ENCODE measurements at regions not wholly inside any gene's neighbourhood (a gene's known extent, or its start where the extent isn't known, plus 50 kb on each side); places are given as distances from the start of the nearest gene placed in this dataset.

DNA sequence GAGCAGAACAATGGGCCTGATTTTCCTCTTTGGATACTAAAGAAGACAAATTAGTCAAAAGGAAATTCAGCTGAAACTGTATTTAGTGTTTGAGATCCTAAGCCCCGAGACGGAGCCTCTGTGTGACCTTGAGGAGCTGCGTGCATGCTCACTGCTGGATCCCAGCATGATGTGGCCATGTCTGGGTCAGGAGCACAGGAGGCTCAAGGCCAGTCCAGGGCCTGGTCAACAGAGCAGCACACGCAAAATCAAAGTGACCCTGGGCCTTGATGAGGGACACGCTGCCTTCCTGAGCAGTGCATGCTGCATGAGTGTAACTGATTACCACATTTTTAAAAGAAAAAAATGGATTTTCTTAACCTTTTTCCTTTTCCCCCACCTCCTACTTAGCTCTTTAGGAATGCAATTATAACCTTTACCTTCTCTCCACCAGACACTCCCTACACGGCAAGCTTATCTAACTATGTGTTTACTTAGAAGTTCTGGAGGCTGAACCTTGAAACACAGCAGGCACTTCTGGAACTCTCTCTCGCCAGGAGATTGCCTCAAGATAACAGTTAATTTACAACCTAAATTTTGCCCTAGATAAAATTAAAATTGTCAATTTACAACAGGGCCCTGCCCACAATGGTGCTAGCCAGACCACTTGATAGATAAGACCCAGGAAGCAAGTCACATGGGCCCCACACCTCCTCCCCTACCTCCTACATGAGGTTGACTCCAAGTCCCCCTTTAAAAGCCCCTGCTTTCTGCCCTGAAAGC is 144.6 kb downstream of the LRIG2 start:
- DNase-seq (ENCODE audit: low spot score), result no peak
- intact Hi-C loops (cut with DNase I), result no loop called here

DNA sequence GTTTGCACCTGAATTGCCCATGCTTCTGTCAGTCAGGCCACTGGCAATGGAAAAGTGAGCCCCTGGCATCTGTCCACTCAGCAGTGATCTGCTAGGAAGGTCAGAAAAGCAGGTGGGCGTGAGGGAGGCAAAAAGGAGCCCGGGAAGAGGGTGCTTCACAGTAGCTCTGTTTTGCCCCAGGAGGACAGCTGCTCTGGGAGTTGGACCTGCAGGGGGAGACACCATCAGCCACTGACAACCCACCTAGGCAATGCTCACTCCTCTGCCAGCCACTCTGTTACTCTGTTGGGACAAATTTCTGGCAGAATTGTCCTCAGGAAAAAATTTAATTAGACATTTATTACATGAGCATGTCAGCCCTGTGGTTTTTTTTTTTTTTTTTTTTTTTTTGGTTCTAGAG is 146.4 kb downstream of the LRIG2 start:
- intact Hi-C loops (cut with DNase I), result no loop called here
- DNase-seq (ENCODE audit: low spot score), result no peak

DNA sequence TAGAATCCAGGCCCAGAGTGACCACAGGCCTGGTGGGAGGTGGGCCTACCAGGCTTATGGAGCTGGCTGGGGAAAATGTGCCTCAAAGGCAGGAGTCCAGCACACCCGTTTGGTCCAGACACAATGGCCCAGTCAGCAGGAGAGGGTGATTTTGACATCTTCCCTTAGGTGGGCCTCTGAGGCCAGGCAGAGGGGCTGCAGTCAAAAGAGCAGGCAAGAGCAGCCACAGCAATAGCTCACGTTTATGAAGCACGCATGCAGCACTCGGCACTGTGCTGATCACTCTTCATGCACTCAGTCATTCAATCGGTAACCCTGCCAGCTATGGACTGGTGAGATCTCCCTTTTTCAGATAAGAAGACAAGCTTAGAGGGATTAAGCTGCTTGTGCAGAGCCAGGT is 146.8 kb downstream of the LRIG2 start:
- no peak for DNase-seq (ENCODE audit: low spot score)
- intact Hi-C loops (cut with DNase I), result no loop called here

DNA sequence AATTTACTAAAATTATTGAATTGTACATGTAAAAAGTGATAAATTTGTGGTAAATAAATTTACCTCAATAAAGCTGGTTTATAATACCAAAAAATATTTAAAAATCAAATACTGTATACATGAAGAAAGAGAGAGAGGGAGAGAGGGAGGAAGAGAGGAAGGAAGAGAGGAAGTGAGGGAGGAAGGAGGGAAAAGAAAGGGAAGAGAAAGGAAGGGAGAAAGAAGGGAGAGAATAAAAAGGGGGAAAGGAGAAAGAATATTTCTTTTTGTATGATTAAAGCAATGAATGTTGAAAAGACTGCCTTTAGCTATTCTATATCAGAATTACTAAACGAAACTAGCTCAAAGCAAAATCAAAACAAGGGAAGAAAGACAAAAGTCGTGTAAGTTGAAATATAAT is 150.0 kb downstream of the LRIG2 start:
- intact Hi-C loops (cut with DNase I), result no loop called here
- no peak for DNase-seq (ENCODE audit: low spot score)

DNA sequence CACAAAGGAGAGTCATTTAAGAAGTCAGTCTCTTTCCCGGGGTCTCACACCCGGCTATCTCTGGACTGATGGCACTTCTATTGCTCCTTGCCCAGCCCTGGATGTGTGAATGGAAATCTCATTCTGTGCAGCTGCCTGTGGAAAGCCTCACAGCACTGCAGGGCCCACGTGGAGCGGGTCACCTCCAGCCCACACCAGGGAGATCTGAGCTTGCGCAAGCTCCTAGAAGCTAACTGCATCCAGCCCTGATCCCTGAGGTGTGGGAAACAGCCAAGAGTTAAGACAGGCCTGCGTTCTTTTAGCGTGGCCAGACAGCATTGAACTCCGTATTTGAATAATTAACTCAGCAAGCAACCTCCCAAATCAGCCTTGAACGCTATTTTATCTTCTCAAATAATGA is 150.5 kb downstream of the LRIG2 start:
- no peak for DNase-seq (ENCODE audit: low spot score)
- intact Hi-C loops (cut with DNase I), result no loop called here

DNA sequence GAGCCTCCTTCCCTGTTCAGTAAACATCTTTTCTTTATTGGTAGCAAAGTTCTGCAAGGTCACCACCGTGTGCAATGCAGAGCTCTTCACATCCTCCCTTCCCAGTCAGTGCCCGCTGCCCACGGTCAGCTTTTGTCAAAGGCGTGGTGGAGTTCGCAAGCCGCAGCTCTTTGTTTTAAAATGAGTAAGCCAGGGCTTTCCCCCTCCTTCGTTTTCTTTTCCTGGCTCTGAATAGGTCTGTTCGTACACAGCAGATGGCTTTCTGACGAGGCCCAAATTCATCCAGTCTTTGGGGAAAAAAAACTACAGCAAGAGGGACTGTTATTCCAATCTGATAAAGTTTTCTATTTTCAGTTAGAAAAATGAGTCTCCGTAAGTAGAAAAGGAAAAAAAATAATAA is 153.2 kb downstream of the LRIG2 start:
- intact Hi-C loops (cut with DNase I), result no loop called here
- no peak for DNase-seq (ENCODE audit: low spot score)

DNA sequence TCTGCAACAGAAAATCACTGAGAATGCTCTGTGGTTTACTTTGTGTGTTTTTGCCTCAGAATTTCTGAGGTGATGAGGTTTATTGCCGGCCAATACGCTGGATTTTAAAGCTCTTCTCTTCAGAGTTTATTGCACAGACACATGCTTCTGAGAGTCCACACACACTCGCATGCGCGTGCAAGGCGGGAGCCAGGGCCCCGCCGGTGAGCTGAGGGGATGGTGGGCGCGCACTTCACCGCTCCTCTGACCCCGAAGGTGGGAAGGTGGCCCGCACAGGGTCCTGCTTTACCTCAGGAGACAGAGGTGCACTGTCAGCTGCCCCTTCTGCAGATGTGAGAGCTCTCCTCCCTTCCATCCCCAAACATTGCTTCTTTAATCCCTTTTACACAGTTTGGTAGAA is 158.4 kb upstream of the MAGI3 start:
- intact Hi-C loops (cut with DNase I), result no loop called here
- no peak for DNase-seq (ENCODE audit: low spot score)

DNA sequence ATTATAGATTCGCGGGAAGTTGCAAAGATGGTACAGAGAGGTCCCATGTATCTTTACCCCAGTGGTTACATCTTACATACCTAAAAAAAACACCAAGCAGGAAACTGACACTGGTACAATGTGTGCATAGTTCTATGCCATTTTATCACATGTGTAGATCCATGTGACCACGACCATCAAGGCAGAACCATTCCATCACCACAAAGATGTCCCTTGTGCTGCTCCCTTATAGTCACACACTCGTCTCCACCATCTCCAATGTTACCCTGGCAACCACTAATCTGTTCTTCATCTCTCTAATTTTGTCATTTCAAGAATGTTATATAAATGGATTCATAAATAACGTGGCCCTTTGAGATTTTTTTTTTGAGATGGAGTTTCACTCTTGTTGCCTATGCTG is 156.9 kb upstream of the MAGI3 start:
- no peak for DNase-seq (ENCODE audit: low spot score)
- intact Hi-C loops (cut with DNase I), result no loop called here

DNA sequence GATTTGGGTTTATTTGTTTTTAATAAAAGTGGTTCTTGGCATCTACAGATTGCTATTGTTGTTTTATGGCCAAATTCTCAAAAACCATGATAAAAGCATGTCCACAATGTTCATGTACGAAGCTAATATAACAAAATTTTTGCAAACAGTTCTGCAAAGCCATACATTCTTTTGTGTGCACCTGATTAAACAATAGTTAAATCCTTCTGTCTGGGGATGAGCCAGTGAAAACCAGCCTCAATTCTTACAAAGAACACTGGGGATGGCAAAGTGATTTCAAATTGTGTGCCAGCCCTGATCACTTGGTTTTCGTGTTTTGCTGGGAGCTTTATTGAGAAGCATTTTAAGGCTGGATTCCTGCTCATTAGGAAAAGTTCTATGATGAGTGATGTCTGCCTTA is 149.1 kb upstream of the MAGI3 start:
- DNase-seq (ENCODE audit: low spot score), result no peak
- intact Hi-C loops (cut with DNase I), result no loop called here

DNA sequence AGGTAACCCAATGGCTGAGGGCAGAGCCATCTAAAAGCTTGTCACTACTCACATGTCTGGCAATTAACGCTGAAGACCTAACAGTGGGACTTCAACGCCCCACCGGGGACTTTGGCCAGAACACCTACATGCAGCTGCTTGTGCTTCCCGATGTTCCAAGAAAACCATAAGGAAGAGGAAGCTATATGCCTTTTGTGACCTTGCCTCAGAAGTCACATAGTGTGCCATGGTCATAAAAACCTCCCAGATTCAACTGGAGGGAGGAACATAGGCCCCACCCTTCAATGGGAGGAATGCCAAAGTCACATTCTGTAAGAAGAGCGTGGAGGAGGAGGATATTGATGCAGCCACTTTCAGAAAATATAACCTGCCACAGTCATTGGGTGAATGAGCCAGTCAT is 147.8 kb upstream of the MAGI3 start:
- no peak for DNase-seq (ENCODE audit: low spot score)
- intact Hi-C loops (cut with DNase I), result no loop called here

DNA sequence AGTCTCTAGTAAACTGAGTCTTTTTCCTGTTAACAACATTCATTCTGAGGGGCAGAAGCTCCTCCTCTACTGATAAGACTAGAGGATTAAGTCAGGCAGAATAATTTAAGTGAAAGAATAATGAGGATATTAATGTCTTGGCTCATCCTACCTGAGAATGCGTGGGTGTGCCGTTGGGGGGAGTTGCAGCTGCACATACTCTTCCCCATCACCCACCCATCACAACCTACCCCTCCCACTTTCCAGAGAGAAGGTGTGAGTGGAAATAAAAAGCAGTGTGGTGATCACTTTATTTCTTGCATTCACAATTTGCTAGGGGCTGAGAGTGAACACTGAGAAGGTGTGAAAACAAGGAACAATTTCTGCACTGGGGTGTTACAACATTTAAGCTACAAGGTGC is 146.8 kb upstream of the MAGI3 start:
- DNase-seq (ENCODE audit: low spot score), result no peak
- intact Hi-C loops (cut with DNase I), result no loop called here

DNA sequence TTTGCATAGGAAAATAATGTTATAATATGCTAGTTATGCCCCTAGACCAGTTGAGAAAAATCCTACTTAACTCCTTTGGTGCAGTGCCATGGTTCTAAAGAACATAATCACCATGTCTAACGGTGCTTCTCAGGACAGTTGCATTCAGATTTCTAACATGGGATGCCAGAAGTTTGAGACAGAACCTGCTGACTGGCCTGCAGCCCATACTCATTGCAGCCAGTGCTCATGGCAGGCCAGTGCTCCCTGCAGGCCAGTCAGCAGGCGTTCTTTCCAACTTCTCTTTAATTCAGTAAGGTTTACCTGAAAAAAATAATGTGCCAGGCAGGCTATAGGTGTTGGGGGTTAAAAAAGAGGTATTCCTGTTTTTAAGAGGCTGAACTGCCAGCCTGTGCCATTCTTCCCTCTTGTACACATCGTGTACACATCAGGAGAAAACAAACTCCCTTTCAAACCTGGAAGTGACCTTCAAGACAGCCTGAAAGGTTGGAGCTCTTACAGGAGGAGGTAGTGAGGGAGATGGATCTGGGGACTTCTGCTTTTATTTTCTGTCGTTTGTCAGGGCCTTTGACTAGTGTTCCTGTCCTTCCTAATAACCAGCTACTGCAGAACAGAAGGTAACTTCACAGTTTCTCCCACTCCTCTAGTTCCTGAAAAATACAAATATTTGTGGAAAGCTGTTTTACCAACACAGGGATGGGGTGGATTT is 146.0 kb upstream of the MAGI3 start:
- intact Hi-C loops (cut with DNase I), result loop anchor here in 1 of 2 donors (2.0 kb wide), 1 partner anchor 45 kb away; no protein-coding TSS in a partner anchor
- DNase-seq (ENCODE audit: low spot score), result no peak

DNA sequence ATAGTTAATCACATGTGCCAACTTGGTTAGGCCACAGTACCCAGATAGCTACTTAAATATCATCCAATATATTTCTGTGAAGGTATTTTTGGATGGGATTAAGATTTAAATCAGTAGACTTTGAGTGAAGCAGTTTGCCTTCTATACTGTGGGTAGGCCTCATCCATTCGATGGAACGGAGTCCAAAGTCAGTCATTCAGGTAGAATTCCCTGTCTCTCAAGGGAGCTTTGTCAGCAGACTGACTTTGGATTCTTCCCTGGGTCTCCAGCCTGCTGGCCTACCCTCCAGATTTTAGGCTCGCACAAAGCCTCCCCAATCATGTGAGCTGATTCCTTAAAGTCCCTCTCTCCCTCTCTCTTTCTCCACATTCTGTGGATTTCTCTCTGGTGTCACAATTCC is 145.1 kb upstream of the MAGI3 start:
- no peak for DNase-seq (ENCODE audit: low spot score)
- intact Hi-C loops (cut with DNase I), result loop anchor here in 1 of 2 donors (2.0 kb wide), 1 partner anchor 44 kb away; no protein-coding TSS in a partner anchor

DNA sequence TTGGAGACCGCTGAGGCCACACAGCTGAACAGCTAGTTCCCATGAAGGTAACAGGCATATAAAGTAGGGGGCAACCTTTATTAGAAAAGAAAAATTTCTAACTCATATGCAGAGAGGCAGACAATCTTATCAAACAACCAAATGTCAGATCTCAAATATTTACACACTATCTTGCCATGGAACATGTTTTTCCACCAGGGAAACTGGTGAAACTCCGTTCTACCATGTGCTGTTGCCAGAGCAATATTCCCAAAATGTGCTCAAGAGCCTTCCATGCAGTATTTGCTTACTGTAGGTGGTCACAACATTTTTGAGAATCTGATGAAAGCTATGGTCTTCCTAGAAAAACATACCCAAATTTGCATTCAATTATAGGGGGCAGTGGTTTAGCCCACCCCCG is 143.4 kb upstream of the MAGI3 start:
- intact Hi-C loops (cut with DNase I), result no loop called here
- no peak for DNase-seq (ENCODE audit: low spot score)

DNA sequence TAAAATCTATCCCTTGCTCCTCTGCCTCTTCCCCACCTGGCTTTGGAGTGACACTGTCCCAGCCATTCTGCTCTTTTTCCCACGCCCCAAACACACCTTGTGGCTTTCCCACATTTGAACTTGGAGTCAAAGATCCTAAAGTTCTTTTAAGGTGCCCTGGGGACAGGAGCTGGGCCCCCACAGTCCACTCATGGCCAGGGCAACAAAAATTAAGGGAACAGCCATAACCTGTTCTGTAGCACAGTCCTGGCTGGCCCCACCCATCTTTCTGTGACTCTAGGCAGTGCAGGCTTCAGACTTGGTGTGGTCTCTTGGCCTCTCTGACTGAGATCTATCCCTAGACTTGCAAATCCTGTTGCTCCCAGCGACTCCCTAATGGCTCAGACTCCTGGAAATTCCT is 143.0 kb upstream of the MAGI3 start:
- no peak for DNase-seq (ENCODE audit: low spot score)
- intact Hi-C loops (cut with DNase I), result no loop called here

DNA sequence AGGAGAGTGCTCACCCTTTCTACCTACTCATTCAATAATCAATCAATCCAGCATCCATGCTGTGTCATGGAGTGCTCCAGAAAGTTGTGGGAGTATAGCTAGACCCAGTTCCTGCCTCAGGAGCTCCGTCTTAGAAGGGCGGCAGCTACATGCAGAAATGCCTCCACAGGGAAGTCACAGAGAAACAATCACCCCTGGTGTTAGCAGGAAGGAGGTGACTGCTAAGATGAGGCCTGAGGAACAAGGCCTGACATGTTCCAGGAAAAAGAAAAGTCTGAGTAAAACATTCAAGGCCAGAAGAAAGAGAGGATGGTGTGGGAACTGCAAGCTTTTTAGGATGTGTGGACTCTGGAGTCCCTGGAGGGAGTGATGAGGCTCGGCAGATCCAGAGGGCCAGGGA is 142.5 kb upstream of the MAGI3 start:
- DNase-seq (ENCODE audit: low spot score), result no peak
- intact Hi-C loops (cut with DNase I), result no loop called here

DNA sequence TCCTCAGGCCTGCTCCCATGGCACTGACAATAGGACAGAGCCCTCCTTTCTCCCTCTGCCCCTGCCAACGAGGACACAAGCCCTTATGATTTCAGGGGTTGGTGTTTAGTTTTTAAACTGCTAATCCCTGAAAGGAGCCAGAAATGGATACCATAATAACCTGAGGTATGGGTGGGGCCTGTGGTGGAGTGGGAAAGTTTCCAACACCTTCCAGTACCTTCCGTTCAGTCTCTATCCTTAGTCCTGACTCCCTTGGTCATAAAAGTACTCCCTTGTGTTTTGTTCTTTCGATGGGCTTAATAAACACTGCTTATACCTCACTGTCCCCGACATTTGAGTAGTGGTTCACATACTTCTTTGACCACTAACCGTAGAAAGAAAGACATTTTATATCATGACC is 141.8 kb upstream of the MAGI3 start:
- intact Hi-C loops (cut with DNase I), result no loop called here
- no peak for DNase-seq (ENCODE audit: low spot score)

DNA sequence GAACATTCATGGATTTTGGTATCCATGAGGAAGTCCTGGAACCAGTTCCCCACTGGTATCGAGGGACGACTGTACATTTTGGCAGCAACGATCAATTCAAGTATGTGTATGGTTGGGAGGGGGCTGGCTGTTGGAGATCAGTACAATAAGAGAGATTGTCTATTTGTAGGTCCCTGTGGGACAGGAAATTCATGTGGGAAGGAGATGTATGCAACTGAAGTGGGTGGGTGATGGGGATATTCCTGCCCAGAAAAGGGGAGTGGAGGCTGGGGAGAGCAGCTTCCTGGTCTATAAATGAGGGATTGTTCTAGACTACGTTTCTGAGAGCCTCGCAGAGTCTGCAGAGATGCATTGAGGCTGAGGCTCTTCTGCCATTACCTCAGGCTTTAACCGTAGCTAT is 140.2 kb upstream of the MAGI3 start:
- no peak for DNase-seq (ENCODE audit: low spot score)
- intact Hi-C loops (cut with DNase I), result no loop called here

DNA sequence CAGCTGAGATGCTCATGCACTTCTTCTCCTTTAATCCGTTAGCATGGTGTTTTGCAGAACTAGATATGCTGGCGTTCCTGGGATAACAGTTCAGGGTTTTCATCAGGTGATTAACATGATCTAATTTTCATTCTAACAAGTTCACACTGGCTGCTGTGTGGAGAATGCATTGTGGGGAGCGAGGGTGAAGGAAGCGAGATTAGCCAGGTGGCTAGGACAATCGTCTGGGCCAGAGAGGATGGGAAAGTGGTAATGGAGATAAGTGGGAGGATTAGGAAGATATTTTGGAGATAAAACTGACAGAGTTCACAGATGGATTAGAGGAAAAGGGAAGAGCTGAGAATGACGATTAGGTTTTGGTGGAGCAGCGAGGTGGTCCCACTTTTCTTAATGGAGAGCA is 138.1 kb upstream of the MAGI3 start:
- intact Hi-C loops (cut with DNase I), result no loop called here
- DNase-seq (ENCODE audit: low spot score), result no peak

DNA sequence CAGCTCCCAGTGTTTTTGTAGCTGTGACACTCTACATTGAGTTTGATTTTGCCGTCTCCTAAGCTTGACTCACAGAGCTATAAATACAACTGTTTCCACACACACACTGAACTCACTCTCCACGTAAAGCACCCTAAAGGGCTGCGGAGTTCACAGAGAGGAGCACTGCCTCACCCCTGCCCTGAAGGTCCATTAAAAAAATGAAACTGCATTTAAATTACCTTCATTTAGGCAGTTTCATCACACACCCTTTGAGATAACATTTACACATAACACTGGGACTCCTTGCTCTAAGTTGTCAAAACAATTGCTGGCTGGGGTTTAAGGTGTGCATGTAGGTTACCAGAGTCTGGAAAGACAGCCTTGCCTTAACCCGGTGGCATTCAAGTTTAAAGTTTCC is 137.1 kb upstream of the MAGI3 start:
- intact Hi-C loops (cut with DNase I), result no loop called here
- no peak for DNase-seq (ENCODE audit: low spot score)

DNA sequence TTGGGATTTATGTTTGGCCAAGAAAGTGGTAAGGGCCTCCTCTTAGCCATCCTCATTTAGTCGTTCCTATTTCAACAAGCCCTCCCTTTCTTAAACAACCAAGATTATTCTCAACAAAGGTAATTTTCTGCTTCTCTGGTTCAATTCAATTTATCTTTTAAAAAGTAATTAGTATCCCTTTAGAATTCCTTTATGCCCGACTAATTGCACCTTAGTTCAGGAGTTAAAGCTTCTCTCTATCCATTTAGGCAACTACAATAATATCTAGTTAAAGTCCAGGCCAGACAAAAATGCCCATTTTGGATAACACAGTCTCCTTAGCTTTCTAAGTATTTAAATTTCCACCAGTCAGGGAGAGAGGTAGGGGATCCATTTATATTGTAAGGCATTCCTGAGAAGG is 136.7 kb upstream of the MAGI3 start:
- intact Hi-C loops (cut with DNase I), result no loop called here

More for the DNA sequence above, 136.7 kb upstream of the MAGI3 start:
- no peak for DNase-seq (ENCODE audit: low spot score)

Measured in posterior vena cava (tissue), 2 donors.